ENCODE measurements at regions not wholly inside any gene's neighbourhood (a gene's known extent, or its start where the extent isn't known, plus 50 kb on each side); places are given as distances from the start of the nearest gene placed in this dataset.

- TF ChIP-seq EZH2 (IDR thresholded peaks at IDR 0.05) = no peak
- no peak for TF ChIP-seq POLR2AphosphoS5 (IDR thresholded peaks at IDR 0.05; ENCODE audit: borderline replicate concordance, low read depth, low read length)
- no peak for TF ChIP-seq FOXP2 (optimal IDR thresholded peaks at IDR 0.05; ENCODE audit: control extremely low read depth, extremely low read length, insufficient read depth)
These were observed 2858.1 kb upstream of the PCDH20 start for GRCh38 chr13:64273780-64274179.
